COLO829 (cell line): ENCODE measurements at regions not wholly inside any gene's neighbourhood (a gene's known extent, or its start where the extent isn't known, plus 50 kb on each side); places are given as distances from the start of the nearest gene placed in this dataset.

Experiments used
- DNase-seq: peaks from one replicate; pipeline ENCODE4 v3.0.0; 2012; ENCODE audit warnings: low spot score

DNA sequence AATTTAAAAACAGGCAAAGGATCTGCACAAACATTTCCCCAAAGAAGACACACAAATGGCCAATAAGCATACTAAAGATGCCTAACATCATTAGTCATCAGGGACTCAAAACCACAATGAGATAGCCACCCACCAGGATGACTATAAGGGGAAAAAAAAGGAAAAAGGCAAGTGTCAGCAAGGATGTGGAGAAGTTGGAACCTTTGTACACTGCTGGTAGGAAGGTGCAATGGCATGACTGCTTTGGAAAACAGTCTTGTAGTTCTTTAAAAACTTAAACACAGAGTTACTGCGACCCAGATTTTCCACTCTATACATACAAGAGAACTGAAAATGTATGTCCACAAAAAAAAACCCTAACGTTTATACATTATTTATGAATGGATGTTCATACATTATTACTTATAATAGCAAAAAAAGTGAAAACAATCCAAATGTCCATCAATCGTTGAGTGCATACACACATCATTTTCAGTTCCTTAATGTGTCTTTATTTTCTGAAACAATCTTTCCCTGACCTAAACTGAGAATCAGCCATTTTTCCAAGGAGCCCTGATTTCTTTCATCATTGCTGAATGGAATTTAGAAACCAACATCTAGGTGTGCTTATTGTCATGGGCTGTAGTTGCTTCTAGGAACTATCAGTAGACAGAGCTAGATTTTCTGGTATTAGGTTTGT lies 64.7 kb upstream of the TLK1 start:
- DNase-seq = peak; percentile 32

GRCh38 chr2:171217330-171217729 lies 56.6 kb upstream of the TLK1 start:
- no peak for DNase-seq

DNA sequence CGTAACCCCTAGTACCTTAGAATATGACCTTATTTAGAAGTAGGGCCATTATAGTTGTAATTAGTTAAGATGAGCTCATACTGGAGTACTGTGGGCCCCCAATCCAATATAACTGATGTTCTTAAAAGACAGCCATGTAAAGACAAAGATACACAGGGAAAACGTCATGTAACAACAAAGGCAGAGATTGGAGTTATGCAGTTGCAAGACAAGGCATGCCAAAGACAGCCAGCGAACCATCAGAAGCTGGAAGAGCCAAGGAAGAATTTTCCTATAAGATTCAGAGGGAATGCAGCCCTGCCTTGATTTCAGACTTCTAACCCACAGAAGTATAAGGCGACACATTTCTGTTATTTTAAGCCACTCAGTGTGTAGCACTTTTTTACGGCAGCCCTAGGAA lies 55.9 kb upstream of the TLK1 start:
- DNase-seq = no peak

GRCh38 chr2:171214093-171214492 lies 53.4 kb upstream of the TLK1 start:
- DNase-seq = no peak

GRCh38 chr2:171210864-171211431 lies 50.3 kb upstream of the TLK1 start:
- no peak for DNase-seq
